HFF-Myc (cell line): ENCODE measurements at regions not wholly inside any gene's neighbourhood (a gene's known extent, or its start where the extent isn't known, plus 50 kb on each side); places are given as distances from the start of the nearest gene placed in this dataset.
"Not testable (repeated sequence)": the region's sequence is repeated elsewhere in the genome, so short reads cannot be mapped to it uniquely, and the experiment has no call there.

ENCODE experiments used
- DNase-seq: peaks from one replicate; pipeline ENCODE4 v3.0.0-alpha.2; 2011; ENCODE audit warnings: low read depth; ENCODE audit errors: extremely low read depth
- H3K4me3 ChIP-seq: replicated peaks from 2 replicates; pipeline ENCODE4 v1.5.1; 2011; ENCODE audit warnings: low read depth, mild to moderate bottlenecking, control low read depth, low read length
- CTCF ChIP-seq: IDR thresholded peaks from 2 replicates; pipeline ENCODE4 v1.5.1; 2012; ENCODE audit warnings: mild to moderate bottlenecking, low read depth, low read length, control low read depth; ENCODE audit errors: missing control alignments

- DNase-seq = no peak
- H3K4me3 ChIP-seq = no peak overlapping the region
- no peak for TF ChIP-seq CTCF
Observed at GRCh38 chr1:241447031-241447644, 72.4 kb downstream of the FH start.

GRCh38 chr1:241444836-241445235 is 74.7 kb downstream of the FH start:
- no peak overlapping the region for H3K4me3 ChIP-seq
- no peak for DNase-seq
- TF ChIP-seq CTCF = no peak

GRCh38 chr1:241443561-241443960 is 76.0 kb downstream of the FH start:
- DNase-seq = no peak
- H3K4me3 ChIP-seq = no peak overlapping the region
- TF ChIP-seq CTCF = no peak

GRCh38 chr1:241442686-241443085 is 76.9 kb downstream of the FH start:
- TF ChIP-seq CTCF = no peak
- H3K4me3 ChIP-seq = no peak overlapping the region
- DNase-seq = no peak

- DNase-seq = peak; percentile 20
- no peak for TF ChIP-seq CTCF
- H3K4me3 ChIP-seq = no peak overlapping the region
Observed at GRCh38 chr1:241440904-241441303, 78.7 kb downstream of the FH start.

- H3K4me3 ChIP-seq, DNase-seq: not testable (repeated sequence)
Observed at GRCh38 chr1:241438686-241439085, 80.9 kb downstream of the FH start.

GRCh38 chr1:241432241-241432640 is 75.2 kb upstream of the RGS7 start:
- TF ChIP-seq CTCF = no peak
- no peak for DNase-seq
- H3K4me3 ChIP-seq = no peak overlapping the region

- H3K4me3 ChIP-seq, DNase-seq: not testable (repeated sequence)
Observed at GRCh38 chr1:241425091-241425490, 68.1 kb upstream of the RGS7 start.
